IMR-90 (cell line): ENCODE measurements at regions not wholly inside any gene's neighbourhood (a gene's known extent, or its start where the extent isn't known, plus 50 kb on each side); places are given as distances from the start of the nearest gene placed in this dataset.

Experiments
- BHLHE40 ChIP-seq: fragments of 150-350 bp; IDR thresholded peaks from 2 replicates; pipeline ENCODE4 v1.6.1; 2016; ENCODE audit warnings: mild to moderate bottlenecking, low read depth, low read length
- CEBPB ChIP-seq: IDR thresholded peaks from 2 replicates; pipeline ENCODE4 v1.6.1; 2012; ENCODE audit warnings: low read depth, low read length, improper control_type of control experiment
- CHD1 ChIP-seq: IDR thresholded peaks from 2 replicates; pipeline ENCODE4 v1.6.1; 2012; ENCODE audit warnings: low read depth, low read length, improper control_type of control experiment
- CTCF ChIP-seq: conservative IDR thresholded peaks from 2 replicates; pipeline ENCODE4 v1.5.1; 2012; ENCODE audit warnings: mild to moderate bottlenecking, low read depth, low read length, improper control_type of control experiment
- MAFK ChIP-seq: IDR thresholded peaks from 2 replicates; pipeline ENCODE4 v1.6.1; 2012; ENCODE audit warnings: low read depth, low read length, improper control_type of control experiment
- MAZ ChIP-seq: IDR thresholded peaks from 2 replicates; pipeline ENCODE4 v1.6.1; 2012; ENCODE audit warnings: low read depth, mild to moderate bottlenecking, low read length, improper control_type of control experiment, moderate library complexity, borderline replicate concordance
- MXI1 ChIP-seq: IDR thresholded peaks from 2 replicates; pipeline ENCODE4 v1.6.1; 2012; ENCODE audit warnings: low read depth, mild to moderate bottlenecking, low read length, moderate library complexity, borderline replicate concordance
- POLR2A ChIP-seq: IDR thresholded peaks from 2 replicates; pipeline ENCODE4 v1.6.1; 2012; ENCODE audit warnings: mild to moderate bottlenecking, low read depth, low read length
- RAD21 ChIP-seq: IDR thresholded peaks from 2 replicates; pipeline ENCODE4 v1.6.1; 2012; ENCODE audit warnings: low read length, improper control_type of control experiment
- RCOR1 ChIP-seq: IDR thresholded peaks from 2 replicates; pipeline ENCODE4 v1.6.1; 2012; ENCODE audit warnings: mild to moderate bottlenecking, low read length, improper control_type of control experiment; ENCODE audit not compliant: insufficient replicate concordance
- TF ChIP-seq, protein P1 (sequence below): fragments of 150-350 bp; IDR thresholded peaks from 2 replicates; pipeline ENCODE4 v1.6.1; 2017; ENCODE audit warnings: mild to moderate bottlenecking, antibody characterized with exemption, low read length, low read depth
- TF ChIP-seq, protein P2 (sequence below): fragments of 150-350 bp; IDR thresholded peaks from 2 replicates; pipeline ENCODE4 v1.6.1; 2016; ENCODE audit warnings: low read depth, mild to moderate bottlenecking, low read length, moderate library complexity, borderline replicate concordance

DNA sequence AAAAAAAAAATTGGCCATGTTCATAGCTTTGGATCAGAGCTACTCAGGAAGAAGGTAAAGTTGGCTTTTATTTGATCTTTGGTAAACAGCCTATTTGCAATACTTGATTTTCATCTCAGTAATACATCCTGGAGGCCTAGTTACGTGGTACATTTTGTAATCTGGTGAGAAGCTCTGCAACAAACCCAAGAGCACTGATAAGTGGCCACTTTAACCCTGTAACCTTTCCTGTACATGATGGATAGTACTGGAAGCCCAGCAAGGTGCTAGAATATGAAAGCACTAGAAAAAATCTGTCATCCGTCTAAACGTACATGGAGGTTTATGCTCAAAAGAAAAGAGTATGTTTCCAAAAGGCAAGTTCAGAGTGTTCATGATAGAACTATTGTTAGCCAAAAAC, 88.3 kb upstream of the BMP2K start:
- TF ChIP-seq CTCF (no peak), RAD21 (no peak), CHD1 (no peak), POLR2A (no peak), MAFK (no peak), MAZ (no peak), CEBPB (no peak), RCOR1 (no peak), MXI1 (no peak), BHLHE40 (no peak)
- TF ChIP-seq, protein P1, sequence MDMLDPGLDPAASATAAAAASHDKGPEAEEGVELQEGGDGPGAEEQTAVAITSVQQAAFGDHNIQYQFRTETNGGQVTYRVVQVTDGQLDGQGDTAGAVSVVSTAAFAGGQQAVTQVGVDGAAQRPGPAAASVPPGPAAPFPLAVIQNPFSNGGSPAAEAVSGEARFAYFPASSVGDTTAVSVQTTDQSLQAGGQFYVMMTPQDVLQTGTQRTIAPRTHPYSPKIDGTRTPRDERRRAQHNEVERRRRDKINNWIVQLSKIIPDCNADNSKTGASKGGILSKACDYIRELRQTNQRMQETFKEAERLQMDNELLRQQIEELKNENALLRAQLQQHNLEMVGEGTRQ: no peak
- TF ChIP-seq, protein P2, sequence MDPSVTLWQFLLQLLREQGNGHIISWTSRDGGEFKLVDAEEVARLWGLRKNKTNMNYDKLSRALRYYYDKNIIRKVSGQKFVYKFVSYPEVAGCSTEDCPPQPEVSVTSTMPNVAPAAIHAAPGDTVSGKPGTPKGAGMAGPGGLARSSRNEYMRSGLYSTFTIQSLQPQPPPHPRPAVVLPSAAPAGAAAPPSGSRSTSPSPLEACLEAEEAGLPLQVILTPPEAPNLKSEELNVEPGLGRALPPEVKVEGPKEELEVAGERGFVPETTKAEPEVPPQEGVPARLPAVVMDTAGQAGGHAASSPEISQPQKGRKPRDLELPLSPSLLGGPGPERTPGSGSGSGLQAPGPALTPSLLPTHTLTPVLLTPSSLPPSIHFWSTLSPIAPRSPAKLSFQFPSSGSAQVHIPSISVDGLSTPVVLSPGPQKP: no peak
